ACC112 (cell line): ENCODE measurements at regions not wholly inside any gene's neighbourhood (a gene's known extent, or its start where the extent isn't known, plus 50 kb on each side); places are given as distances from the start of the nearest gene placed in this dataset.

Source experiments
- H2AFZ ChIP-seq: fragments of 200-600 bp; sonication (generic); one replicate; pipeline ENCODE4 v1.6.0; 2017; ENCODE audit warnings: antibody characterized with exemption, low read length; ENCODE audit not compliant: unreplicated experiment
- H3K27ac ChIP-seq: fragments of 200-600 bp; sonication (generic); 2 replicates; pipeline ENCODE4 v1.5.1; 2014; ENCODE audit warnings: low read depth, mild to moderate bottlenecking, antibody characterized with exemption, low read length, moderate library complexity
- H3K27me3 ChIP-seq: fragments of 200-600 bp; sonication (generic); 2 replicates; pipeline ENCODE4 v1.6.1; 2014; ENCODE audit warnings: mild to moderate bottlenecking, antibody characterized with exemption, low read length, moderate library complexity, mixed read lengths; ENCODE audit not compliant: insufficient read depth
- H3K36me3 ChIP-seq: fragments of 200-600 bp; sonication (generic); 2 replicates; pipeline ENCODE4 v1.6.1; 2016; ENCODE audit warnings: mild to moderate bottlenecking, antibody characterized with exemption, low read length, moderate library complexity, mixed read lengths; ENCODE audit not compliant: insufficient read depth
- H3K4me1 ChIP-seq: fragments of 200-600 bp; sonication (generic); one replicate; pipeline ENCODE4 v1.6.1; 2016; ENCODE audit warnings: low read length, mixed read lengths; ENCODE audit not compliant: insufficient read depth, unreplicated experiment, control insufficient read depth
- H3K4me3 ChIP-seq: fragments of 200-600 bp; sonication (generic); 2 replicates; pipeline ENCODE4 v1.5.1; 2014; ENCODE audit warnings: mild to moderate bottlenecking, low read depth, low read length
- H3K79me2 ChIP-seq: fragments of 200-600 bp; sonication (generic); one replicate; pipeline ENCODE4 v1.6.0; 2016; ENCODE audit warnings: low read length; ENCODE audit not compliant: control insufficient read depth, unreplicated experiment, insufficient read depth

DNA sequence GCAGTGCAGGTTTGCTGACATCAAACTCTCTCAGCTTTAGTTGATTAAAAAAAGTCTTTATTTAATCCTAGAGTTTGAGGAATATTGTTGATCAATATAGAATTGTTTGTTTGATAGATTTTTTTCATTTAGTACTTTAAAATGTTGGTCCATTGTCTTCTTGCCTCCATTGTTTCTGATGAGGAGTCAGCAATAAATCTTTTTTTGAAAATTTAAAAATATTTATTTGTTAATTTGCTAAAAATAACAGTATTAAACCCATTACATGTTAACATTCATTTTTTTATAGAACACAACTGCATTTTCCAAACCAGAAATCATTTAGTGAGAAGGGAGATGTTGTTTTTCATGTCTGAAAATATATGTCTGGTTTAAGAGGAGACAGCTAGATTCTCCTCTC is 173.8 kb upstream of the USP24 start:
- no peaks in the 10 kb centered on the region for H3K36me3 ChIP-seq
- H3K79me2 ChIP-seq: no peaks in the 10 kb centered on the region
- no peaks in the 10 kb centered on the region for H3K4me1 ChIP-seq
- no peak overlapping the region for H2AFZ ChIP-seq
- H3K27ac ChIP-seq: no peak overlapping the region
- H3K27me3 ChIP-seq: no peaks in the 10 kb centered on the region
- H3K4me3 ChIP-seq: no peak overlapping the region

DNA sequence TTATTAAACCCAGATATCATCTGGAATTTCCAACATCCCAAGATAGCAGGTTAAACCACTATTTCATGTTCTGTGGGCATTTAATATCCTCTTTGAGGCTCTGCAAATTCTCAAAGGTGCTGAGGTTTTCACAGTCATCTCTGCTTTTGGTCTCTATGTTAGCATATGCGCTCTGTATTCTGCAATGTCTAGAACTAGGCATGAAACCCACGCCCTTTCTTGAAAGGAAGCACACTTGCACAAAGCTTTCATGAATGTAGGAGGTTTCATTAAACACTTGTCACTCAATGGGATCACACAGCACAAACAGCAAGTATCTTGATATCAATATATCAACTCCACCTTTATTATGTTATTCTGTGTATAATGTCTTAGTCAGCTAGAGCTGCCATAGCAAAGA is 172.0 kb upstream of the USP24 start:
- H3K4me1 ChIP-seq: no peaks in the 10 kb centered on the region
- no peaks in the 10 kb centered on the region for H3K36me3 ChIP-seq
- no peak overlapping the region for H3K4me3 ChIP-seq
- no peak overlapping the region for H2AFZ ChIP-seq
- H3K27ac ChIP-seq: no peak overlapping the region
- H3K79me2 ChIP-seq: no peaks in the 10 kb centered on the region
- H3K27me3 ChIP-seq: no peaks in the 10 kb centered on the region

DNA sequence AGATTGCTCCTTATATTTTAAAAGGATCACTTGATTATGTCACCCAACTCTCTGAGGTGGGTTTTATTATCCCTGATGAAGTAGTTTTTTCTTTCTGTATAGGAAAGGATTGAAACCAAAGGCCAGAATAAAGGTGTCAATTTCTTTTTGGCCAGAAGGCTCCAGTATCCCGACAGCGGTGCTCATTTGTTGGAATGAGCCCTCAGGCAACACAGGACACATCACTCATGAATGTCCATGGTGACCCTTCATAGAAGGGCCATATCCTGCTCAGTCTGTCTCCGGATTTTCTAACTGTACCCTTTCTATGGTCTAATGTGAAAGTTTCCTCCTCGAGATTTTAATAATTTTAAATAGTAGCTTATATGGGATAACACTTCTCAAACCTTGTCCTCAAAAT is 171.3 kb upstream of the USP24 start:
- Histone ChIP-seq H3K36me3 (no peaks in the 10 kb centered on the region), H3K27ac (no peak overlapping the region), H3K4me1 (no peaks in the 10 kb centered on the region), H2AFZ (no peak overlapping the region), H3K4me3 (no peak overlapping the region), H3K79me2 (no peaks in the 10 kb centered on the region), H3K27me3 (no peaks in the 10 kb centered on the region)

DNA sequence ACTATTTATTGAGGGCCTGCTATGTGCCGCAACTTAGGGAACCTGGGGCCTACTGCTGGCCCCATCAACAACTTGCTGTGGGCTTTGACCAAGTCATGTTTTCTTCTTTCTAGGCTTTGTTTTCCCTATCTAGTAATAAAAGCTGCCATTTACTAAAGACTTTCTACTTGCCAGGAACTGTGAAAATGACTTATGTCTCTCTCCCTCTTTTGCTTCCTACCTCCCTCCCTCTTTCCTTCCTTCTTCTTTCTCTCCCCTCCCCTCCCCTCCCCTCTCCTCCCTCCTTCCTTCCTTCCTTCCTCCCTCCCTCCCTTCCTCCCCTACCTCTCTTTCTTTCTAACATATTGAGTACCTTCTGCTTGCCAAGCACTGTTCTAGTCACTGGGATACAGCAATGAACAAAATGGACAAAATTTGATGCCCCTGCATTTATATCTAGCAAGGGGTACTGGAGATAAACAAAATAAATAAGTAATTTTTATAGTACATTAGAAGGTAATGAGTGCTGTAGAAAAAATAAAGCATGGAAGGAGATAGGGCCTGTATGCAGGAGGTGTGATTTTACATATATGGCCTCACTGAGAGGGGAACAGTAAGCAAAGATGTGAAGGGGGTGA is 170.3 kb upstream of the USP24 start:
- Histone ChIP-seq H3K36me3 (no peaks in the 10 kb centered on the region), H3K4me3 (no peak overlapping the region), H2AFZ (no peak overlapping the region), H3K79me2 (no peaks in the 10 kb centered on the region), H3K27me3 (no peaks in the 10 kb centered on the region), H3K27ac (no peak overlapping the region), H3K4me1 (no peaks in the 10 kb centered on the region)

DNA sequence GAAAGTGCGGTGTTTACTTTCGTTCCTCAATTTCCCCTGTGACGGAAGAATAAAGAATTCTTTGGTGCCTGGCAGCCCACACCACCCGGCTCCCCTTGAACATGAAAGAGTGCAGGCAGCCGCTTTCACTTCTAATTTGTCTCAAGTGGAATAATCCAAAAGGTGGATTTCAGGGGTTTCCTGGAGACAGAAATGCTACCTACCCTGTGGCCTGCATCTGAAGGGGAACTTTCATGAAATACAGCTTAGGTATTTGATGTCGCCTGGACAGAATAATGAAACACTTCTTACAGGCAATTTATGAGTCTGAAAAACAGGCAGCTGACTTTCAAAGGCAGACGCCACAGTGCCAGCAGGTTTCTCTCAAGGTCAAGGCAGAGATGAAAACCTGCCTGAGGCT is 169.5 kb upstream of the USP24 start:
- Histone ChIP-seq H3K4me3 (no peak overlapping the region), H3K36me3 (no peaks in the 10 kb centered on the region), H2AFZ (no peak overlapping the region), H3K27me3 (no peaks in the 10 kb centered on the region), H3K4me1 (no peaks in the 10 kb centered on the region), H3K79me2 (no peaks in the 10 kb centered on the region), H3K27ac (no peak overlapping the region)

DNA sequence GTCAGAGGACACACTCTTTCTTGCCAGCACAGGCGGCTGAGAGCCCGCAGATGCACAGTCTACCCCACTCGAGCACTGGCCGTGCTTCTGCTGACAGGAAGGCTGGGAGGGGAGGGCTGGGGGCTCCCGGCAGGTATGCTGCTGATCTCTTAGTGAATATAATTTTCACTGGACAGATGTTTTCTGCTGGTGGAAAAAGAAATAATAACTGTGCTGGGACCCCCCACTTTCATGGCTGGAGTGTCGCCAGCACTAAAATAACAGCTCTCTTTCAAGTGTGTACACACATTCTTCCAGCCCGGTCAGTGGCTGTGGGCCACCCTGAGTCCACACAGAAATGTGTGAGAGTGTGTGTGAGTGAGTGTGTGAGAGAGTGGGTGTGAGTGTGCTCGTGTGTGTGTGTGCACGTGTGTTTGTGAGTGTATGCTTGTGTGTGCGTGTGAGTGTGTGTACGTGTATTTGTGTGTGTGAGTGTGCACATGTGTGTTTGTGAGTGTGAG is 167.7 kb upstream of the USP24 start:
- Histone ChIP-seq H3K27me3 (no peaks in the 10 kb centered on the region), H3K27ac (no peak overlapping the region), H3K36me3 (no peaks in the 10 kb centered on the region), H2AFZ (no peak overlapping the region), H3K4me3 (no peak overlapping the region), H3K4me1 (no peaks in the 10 kb centered on the region), H3K79me2 (no peaks in the 10 kb centered on the region)

DNA sequence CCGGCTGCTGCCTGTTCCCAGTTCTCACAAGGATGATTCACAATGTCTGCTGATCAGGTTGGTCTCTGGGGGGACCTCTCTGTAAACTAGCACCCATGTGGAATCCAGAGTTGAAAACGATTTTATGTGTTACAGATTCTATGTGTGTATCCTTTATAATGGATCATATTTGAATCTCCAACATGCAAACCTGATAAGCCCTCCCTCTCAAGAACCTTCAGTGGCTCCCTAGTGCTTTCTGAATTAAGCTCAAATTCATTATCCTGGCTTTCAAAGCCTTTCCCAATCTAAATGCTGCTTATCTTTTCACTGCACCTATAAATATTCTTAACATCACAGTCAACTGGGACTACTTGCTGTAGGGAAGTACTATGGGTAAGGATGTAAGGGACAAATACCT is 166.8 kb upstream of the USP24 start:
- H3K27ac ChIP-seq: no peak overlapping the region
- no peaks in the 10 kb centered on the region for H3K4me1 ChIP-seq
- no peak overlapping the region for H3K4me3 ChIP-seq
- H3K36me3 ChIP-seq: no peaks in the 10 kb centered on the region
- H3K79me2 ChIP-seq: no peaks in the 10 kb centered on the region
- H2AFZ ChIP-seq: no peak overlapping the region
- no peaks in the 10 kb centered on the region for H3K27me3 ChIP-seq

DNA sequence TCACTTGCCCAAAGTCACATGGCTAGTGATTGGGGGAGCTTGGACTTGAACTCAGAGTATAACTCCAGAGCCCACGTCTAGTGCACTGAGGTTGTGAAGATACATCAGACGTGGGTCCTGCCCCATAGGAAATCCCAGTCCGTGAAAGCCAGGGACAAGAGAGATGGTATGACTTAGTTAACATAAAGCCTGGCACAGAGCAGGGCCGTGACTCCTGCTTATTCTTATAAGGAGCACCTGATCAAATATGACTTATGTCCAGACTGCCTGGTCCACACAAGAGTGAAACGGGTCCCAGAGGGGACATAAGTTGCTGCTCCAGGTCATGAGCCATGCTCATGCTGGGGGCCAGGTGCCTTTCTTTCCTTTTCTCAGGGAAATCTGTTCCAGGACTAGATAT is 166.3 kb upstream of the USP24 start:
- H3K79me2 ChIP-seq: no peaks in the 10 kb centered on the region
- H3K4me1 ChIP-seq: no peaks in the 10 kb centered on the region
- no peaks in the 10 kb centered on the region for H3K36me3 ChIP-seq
- H3K4me3 ChIP-seq: no peak overlapping the region
- H3K27me3 ChIP-seq: no peaks in the 10 kb centered on the region
- no peak overlapping the region for H2AFZ ChIP-seq
- no peak overlapping the region for H3K27ac ChIP-seq

DNA sequence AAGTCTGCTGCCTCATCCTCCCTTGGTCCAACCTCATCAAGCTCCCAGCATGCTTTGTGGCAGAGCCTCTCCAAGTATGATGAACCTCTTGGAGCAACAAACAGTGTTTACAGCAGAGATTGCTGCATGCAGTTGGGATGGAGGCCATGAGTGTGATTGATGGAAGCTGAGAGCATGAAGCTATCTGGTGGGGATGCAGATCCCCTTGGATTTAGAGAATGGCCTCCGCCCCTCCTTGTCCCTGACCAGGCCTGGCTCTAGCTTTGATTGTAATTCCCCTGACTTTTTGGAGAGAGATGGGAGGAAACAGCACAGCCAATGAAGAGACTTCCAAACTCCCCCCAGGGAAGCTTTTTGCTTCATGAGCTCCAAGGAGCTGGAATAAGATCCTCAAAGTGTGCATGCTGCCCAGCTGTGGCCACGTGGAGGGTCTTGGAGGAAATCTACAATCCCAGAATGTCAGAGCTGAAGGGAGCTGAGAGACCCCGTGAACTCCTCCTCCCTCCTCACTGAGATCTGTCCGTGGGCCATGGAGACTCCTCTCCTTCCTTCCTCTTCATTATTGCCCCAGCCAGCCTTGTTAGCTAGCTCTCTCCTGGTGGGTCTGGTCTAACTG is 165.3 kb upstream of the USP24 start:
- H3K4me1 ChIP-seq: peaks cover 4% of the 10 kb centered on the region
- no peak overlapping the region for H2AFZ ChIP-seq
- H3K27ac ChIP-seq: no peak overlapping the region
- H3K27me3 ChIP-seq: no peaks in the 10 kb centered on the region
- no peaks in the 10 kb centered on the region for H3K36me3 ChIP-seq
- H3K4me3 ChIP-seq: no peak overlapping the region
- H3K79me2 ChIP-seq: no peaks in the 10 kb centered on the region

DNA sequence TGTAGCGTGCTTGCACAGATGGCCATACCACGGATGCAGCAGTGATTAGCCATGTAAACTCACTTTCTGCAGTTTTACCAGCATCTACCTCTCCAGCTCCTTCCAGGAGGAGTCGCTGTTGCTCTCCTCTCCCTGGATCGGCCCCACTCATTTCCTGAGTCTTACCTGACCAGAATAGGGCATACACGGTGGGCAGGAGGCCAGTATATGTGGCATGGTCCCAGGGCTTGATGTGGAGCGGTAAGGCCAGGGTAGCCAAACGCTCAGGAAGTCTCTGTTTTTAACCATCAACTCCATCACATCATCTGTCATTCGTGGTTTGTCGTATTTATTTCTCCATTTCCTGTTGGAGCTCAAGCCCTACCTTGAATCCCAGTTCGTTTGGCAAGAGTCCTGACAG is 163.4 kb upstream of the USP24 start:
- Histone ChIP-seq H3K36me3 (no peaks in the 10 kb centered on the region), H3K79me2 (no peaks in the 10 kb centered on the region), H3K4me1 (peaks cover 4% of the 10 kb centered on the region), H3K27me3 (no peaks in the 10 kb centered on the region), H3K4me3 (no peak overlapping the region), H3K27ac (no peak overlapping the region), H2AFZ (no peak overlapping the region)

DNA sequence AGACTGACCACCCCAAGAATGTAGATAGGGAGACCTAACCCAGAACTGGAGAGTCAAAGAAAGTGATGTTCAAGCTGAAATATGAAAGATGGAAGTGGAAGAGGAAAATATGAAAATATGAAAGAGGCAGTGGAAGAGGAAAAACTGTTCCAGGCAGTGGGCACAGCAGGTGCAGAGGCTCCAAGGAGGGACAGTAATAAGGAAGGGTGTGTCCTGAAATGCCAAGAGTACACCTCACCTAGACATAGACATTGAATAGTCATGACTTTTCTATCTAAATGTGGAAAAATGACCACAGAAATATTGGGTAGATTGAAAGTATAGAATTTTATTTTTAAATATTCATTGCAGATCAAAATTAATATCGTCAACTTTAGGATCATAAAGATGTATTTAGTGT is 161.7 kb upstream of the USP24 start:
- H2AFZ ChIP-seq: no peak overlapping the region
- no peaks in the 10 kb centered on the region for H3K27me3 ChIP-seq
- no peak overlapping the region for H3K4me3 ChIP-seq
- H3K79me2 ChIP-seq: no peaks in the 10 kb centered on the region
- no peak overlapping the region for H3K27ac ChIP-seq
- H3K36me3 ChIP-seq: no peaks in the 10 kb centered on the region
- H3K4me1 ChIP-seq: peaks cover 4% of the 10 kb centered on the region
